Progenitor cell of endocrine pancreas (in vitro differentiated cells): ENCODE measurements at regions not wholly inside any gene's neighbourhood (a gene's known extent, or its start where the extent isn't known, plus 50 kb on each side); places are given as distances from the start of the nearest gene placed in this dataset.

Experiments
- DNase-seq: peaks from one replicate; pipeline ENCODE4 v3.0.0; 2021; ENCODE audit warnings: low spot score; ENCODE audit not compliant: unreplicated experiment
- H3K27ac Mint-ChIP-seq: 2 replicates; pipeline ENCODE4 v1.8.0; 2021; ENCODE audit warnings: mild to moderate bottlenecking, moderate library complexity, mixed read lengths
- H3K27me3 Mint-ChIP-seq: 2 replicates; pipeline ENCODE4 v1.8.0; 2021; ENCODE audit warnings: mixed read lengths
- H3K36me3 Mint-ChIP-seq: 2 replicates; pipeline ENCODE4 v1.8.0; 2022; ENCODE audit warnings: mixed read lengths; ENCODE audit not compliant: insufficient read depth
- H3K4me1 Mint-ChIP-seq: 2 replicates; pipeline ENCODE4 v1.8.0; 2021; ENCODE audit warnings: low read depth, mixed read lengths
- H3K4me3 Mint-ChIP-seq: 2 replicates; pipeline ENCODE4 v1.8.0; 2021; ENCODE audit warnings: low read depth, mild to moderate bottlenecking, moderate library complexity, mixed read lengths
- H3K9me3 Mint-ChIP-seq: 2 replicates; pipeline ENCODE4 v1.8.0; 2021; ENCODE audit warnings: low read depth, mixed read lengths
- CTCF ChIP-seq: fragments of 200-600 bp; sonication (generic); IDR thresholded peaks from one replicate; pipeline ENCODE4 v1.5.0; 2021; ENCODE audit warnings: antibody characterized with exemption, mild to moderate bottlenecking; ENCODE audit not compliant: unreplicated experiment

GRCh38 chr21:35511696-35512162 is 462.6 kb upstream of the RUNX1 start:
- no peak for DNase-seq
- Mint-ChIP-seq H3K9me3 (no peaks in the 10 kb centered on the region), H3K36me3 (no peaks in the 10 kb centered on the region), H3K27ac (no peak overlapping the region), H3K4me3 (no peak overlapping the region), H3K4me1 (peaks cover 7% of the 10 kb centered on the region), H3K27me3 (no peaks in the 10 kb centered on the region)
- TF ChIP-seq CTCF: no peak

- no peak for TF ChIP-seq CTCF
- no peak overlapping the region for H3K4me3 Mint-ChIP-seq
- DNase-seq: no peak
- peaks cover 7% of the 10 kb centered on the region for H3K4me1 Mint-ChIP-seq
- no peaks in the 10 kb centered on the region for H3K27me3 Mint-ChIP-seq
- no peaks in the 10 kb centered on the region for H3K36me3 Mint-ChIP-seq
- H3K9me3 Mint-ChIP-seq: no peaks in the 10 kb centered on the region
- H3K27ac Mint-ChIP-seq: no peak overlapping the region
These were observed 462.0 kb upstream of the RUNX1 start for GRCh38 chr21:35510957-35511695.

GRCh38 chr21:35510294-35510693 is 461.2 kb upstream of the RUNX1 start:
- Mint-ChIP-seq H3K27me3 (peaks cover 3% of the 10 kb centered on the region), H3K27ac (no peak overlapping the region), H3K9me3 (no peaks in the 10 kb centered on the region), H3K4me1 (peaks cover 7% of the 10 kb centered on the region), H3K4me3 (no peak overlapping the region), H3K36me3 (no peaks in the 10 kb centered on the region)
- no peak for DNase-seq
- TF ChIP-seq CTCF: no peak

GRCh38 chr21:35509001-35509704 is 460.1 kb upstream of the RUNX1 start:
- TF ChIP-seq CTCF: no peak
- DNase-seq: no peak
- H3K27ac Mint-ChIP-seq: no peak overlapping the region
- H3K4me3 Mint-ChIP-seq: no peak overlapping the region
- peaks cover 7% of the 10 kb centered on the region for H3K4me1 Mint-ChIP-seq
- peaks cover 9% of the 10 kb centered on the region for H3K27me3 Mint-ChIP-seq
- no peaks in the 10 kb centered on the region for H3K36me3 Mint-ChIP-seq
- no peaks in the 10 kb centered on the region for H3K9me3 Mint-ChIP-seq

- Mint-ChIP-seq H3K4me3 (no peak overlapping the region), H3K36me3 (no peaks in the 10 kb centered on the region), H3K27ac (no peak overlapping the region), H3K27me3 (peaks cover 16% of the 10 kb centered on the region), H3K9me3 (no peaks in the 10 kb centered on the region), H3K4me1 (peaks cover 7% of the 10 kb centered on the region)
- TF ChIP-seq CTCF: no peak
- DNase-seq: no peak
These were observed 459.2 kb upstream of the RUNX1 start for GRCh38 chr21:35508139-35508888.
